HAP-1 (cell line): ENCODE measurements at regions not wholly inside any gene's neighbourhood (a gene's known extent, or its start where the extent isn't known, plus 50 kb on each side); places are given as distances from the start of the nearest gene placed in this dataset.

Source experiments
- DNase-seq, 2 experiments: peaks; one replicate each; pipeline ENCODE4 v3.0.0-alpha.2; 2016 to 2020; ENCODE audit warnings: low spot score in 2 of 2
- H3K27me3 ChIP-seq: fragments of 250-450 bp; sonication (Bioruptor Pico); 2 replicates; pipeline ENCODE4 v1.5.1; 2020; ENCODE audit warnings: low read depth, mild to moderate bottlenecking, moderate library complexity
- H3K36me3 ChIP-seq: fragments of 250-450 bp; sonication (Bioruptor Pico); replicated peaks from 2 replicates; pipeline ENCODE4 v1.5.1; 2020; ENCODE audit warnings: mild to moderate bottlenecking
- H3K4me1 ChIP-seq: fragments of 250-450 bp; sonication (Bioruptor Pico); 2 replicates; pipeline ENCODE4 v1.5.1; 2020; ENCODE audit warnings: mild to moderate bottlenecking
- H3K4me3 ChIP-seq: fragments of 250-450 bp; sonication (Bioruptor Pico); 2 replicates; pipeline ENCODE4 v1.5.1; 2020; ENCODE audit warnings: mild to moderate bottlenecking, moderate library complexity
- H3K9me3 ChIP-seq: fragments of 250-450 bp; sonication (Bioruptor Pico); 2 replicates; pipeline ENCODE4 v1.5.1; 2020; ENCODE audit warnings: mild to moderate bottlenecking, moderate library complexity
- in situ Hi-C: fragments of 300-500 bp; cut with MboI; formaldehyde crosslinking; loops from 3 replicates; pipeline ENCODE4 v1.14.3; 2020; ENCODE audit warnings: low sequenced_read_pairs, inconsistent platforms, mixed read lengths

DNA sequence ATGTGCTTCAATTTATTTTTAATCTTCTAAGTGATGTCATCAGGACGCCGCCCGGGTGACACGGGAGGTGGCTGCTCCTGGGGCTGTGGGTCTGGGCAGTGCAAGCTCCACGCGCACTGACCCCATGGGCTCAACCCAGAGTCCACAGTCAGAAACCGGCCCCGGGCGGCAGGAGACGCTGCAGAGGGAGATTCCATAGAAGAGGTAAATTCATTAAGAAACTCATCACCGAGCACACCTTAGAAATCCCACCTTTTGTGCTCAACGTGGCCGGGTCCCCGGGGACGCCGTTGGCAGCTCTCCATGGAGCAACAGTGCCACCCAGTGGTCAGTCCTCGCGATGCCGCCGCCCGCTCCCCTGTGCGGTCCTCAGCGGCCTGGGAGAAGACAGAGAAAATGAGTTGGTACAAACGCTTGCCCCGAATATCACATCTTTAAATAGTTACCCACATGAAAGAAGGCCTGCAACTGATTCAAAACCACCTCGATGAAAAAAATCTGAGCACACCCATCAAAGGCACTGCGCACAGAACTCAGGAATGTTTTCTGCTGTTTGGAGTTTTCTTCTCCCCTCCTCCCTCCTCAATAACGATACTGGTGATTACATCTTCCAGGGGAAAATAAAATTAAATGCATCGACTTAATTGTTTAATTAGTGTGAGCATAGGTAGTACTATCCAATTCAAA, 92.6 kb downstream of the CMPK2 start:
- in situ Hi-C loops: no loop called here
- H3K4me1 ChIP-seq: no peaks in the 10 kb centered on the region
- H3K27me3 ChIP-seq: peaks cover 9% of the 10 kb centered on the region; the same call in 1 of the 2 replicates
- no peak overlapping the region for H3K4me3 ChIP-seq
- H3K36me3 ChIP-seq: no peaks in the 10 kb centered on the region
- peak; percentile 45 to 79 for DNase-seq
- H3K9me3 ChIP-seq: no peaks in the 10 kb centered on the region

- Histone ChIP-seq H3K36me3 (no peaks in the 10 kb centered on the region), H3K4me1 (no peaks in the 10 kb centered on the region), H3K4me3 (no peak overlapping the region), H3K9me3 (no peaks in the 10 kb centered on the region), H3K27me3 (peaks cover 9% of the 10 kb centered on the region; the same call in 1 of the 2 replicates)
- in situ Hi-C loops: no loop called here
- no peak for DNase-seq
These were observed 92.0 kb downstream of the CMPK2 start for GRCh38 chr2:6773694-6774044.

DNA sequence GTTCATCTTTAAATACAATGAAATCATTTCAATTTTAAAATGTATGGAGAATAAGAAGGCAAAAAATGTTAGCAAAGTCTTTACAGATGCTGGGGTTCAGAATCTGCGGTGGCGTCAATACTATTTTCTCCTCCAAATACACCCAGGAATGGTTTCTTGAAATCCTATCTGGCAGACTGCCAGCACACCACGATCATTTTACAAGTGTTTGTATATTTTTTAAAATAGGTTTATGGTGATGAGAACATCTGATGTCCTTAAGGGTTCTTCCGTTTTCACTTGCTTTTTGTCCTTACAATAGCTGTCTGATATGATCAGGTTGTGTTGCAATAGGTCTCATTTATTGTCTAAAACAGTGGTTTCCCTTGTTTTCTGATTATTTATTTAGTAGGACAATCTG, 89.6 kb downstream of the CMPK2 start:
- no peak overlapping the region for H3K4me3 ChIP-seq
- DNase-seq: no peak

DNA sequence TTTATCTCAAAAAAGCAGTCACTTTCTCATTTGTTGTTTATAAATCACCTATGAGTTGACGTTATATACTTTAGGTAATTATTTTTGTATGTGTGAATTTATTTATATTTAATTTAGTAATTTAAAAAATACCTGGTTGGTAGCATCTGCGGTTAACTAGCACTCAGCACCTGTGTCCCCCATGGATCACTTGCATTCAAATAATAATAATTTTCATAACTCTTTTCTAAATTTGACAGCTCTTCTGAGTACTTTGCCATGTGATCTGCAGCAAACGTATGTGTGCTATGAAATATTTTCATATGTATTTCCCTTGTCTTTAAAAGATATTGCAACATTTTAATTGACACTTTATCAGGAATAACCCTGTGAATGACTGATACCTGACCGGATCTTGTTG, 88.1 kb downstream of the CMPK2 start:
- H3K36me3 ChIP-seq: no peaks in the 10 kb centered on the region
- H3K4me3 ChIP-seq: no peak overlapping the region

More for the DNA sequence above, 89.6 kb downstream of the CMPK2 start:
- H3K4me1 ChIP-seq: no peaks in the 10 kb centered on the region
- H3K27me3 ChIP-seq: peaks cover 9% of the 10 kb centered on the region; the same call in 1 of the 2 replicates
- no peaks in the 10 kb centered on the region for H3K36me3 ChIP-seq
- in situ Hi-C loops: no loop called here
- H3K9me3 ChIP-seq: no peaks in the 10 kb centered on the region

DNA sequence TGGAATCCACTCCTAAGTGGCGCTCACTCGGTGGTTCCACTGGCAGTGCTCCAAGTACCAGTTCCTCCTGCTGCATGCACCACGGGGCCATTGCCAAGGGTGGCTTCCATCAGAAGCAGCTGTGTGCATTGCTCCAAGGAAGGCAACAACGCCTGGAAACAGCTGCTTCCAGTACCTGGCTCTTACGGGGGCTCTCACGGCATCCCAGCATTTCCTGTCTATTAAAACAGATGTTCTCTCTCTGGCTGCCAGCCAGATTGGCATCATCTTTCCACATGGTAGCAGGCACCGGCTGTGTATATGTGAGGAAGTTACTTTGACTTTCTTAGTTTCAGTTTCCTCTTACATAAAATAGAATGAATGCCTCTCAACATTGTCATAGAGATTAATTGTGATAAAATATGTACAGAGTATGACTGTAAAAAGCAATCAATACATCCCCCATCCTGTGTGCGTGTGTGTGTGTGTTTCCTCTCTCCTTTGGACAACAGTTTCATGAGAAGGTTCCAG, 84.9 kb downstream of the CMPK2 start:
- Histone ChIP-seq H3K9me3 (no peaks in the 10 kb centered on the region), H3K4me1 (no peaks in the 10 kb centered on the region), H3K27me3 (no peaks in the 10 kb centered on the region), H3K4me3 (no peak overlapping the region), H3K36me3 (no peaks in the 10 kb centered on the region)
- in situ Hi-C loops: no loop called here
- no peak for DNase-seq

More for the DNA sequence above, 88.1 kb downstream of the CMPK2 start:
- no peak for DNase-seq
- H3K27me3 ChIP-seq: peaks cover 8% of the 10 kb centered on the region; the same call in 1 of the 2 replicates
- in situ Hi-C loops: no loop called here
- H3K4me1 ChIP-seq: no peaks in the 10 kb centered on the region
- no peaks in the 10 kb centered on the region for H3K9me3 ChIP-seq

- H3K9me3 ChIP-seq: no peaks in the 10 kb centered on the region
- in situ Hi-C loops: no loop called here
- no peaks in the 10 kb centered on the region for H3K36me3 ChIP-seq
- H3K27me3 ChIP-seq: no peaks in the 10 kb centered on the region
- DNase-seq: no peak
- H3K4me3 ChIP-seq: no peak overlapping the region
- no peaks in the 10 kb centered on the region for H3K4me1 ChIP-seq
These were observed 83.0 kb downstream of the CMPK2 start for GRCh38 chr2:6782517-6783237.

DNA sequence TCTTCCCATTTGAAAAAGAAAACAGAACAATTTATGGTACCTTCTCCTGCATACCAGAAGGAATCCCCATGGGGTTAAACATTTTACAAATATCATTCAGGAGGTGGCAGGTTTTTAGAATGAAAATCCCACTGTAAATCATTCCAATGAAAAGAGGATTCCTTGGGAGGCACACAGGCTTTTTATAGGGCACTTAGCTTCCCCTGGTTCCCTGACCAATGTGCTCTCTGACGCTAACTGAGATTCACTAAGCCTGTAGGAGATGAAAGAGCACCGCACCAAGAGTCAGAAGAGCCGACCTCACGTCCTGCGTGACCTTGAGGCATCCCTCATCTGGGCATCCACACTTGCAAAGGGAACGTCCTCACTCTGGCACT, 82.5 kb downstream of the CMPK2 start:
- in situ Hi-C loops: no loop called here
- H3K4me3 ChIP-seq: no peak overlapping the region
- no peak for DNase-seq
- H3K27me3 ChIP-seq: no peaks in the 10 kb centered on the region
- H3K9me3 ChIP-seq: no peaks in the 10 kb centered on the region
- no peaks in the 10 kb centered on the region for H3K36me3 ChIP-seq
- H3K4me1 ChIP-seq: no peaks in the 10 kb centered on the region

GRCh38 chr2:6784291-6784690, 81.4 kb downstream of the CMPK2 start:
- in situ Hi-C loops: no loop called here
- H3K36me3 ChIP-seq: no peaks in the 10 kb centered on the region
- no peaks in the 10 kb centered on the region for H3K27me3 ChIP-seq
- H3K4me3 ChIP-seq: no peak overlapping the region
- H3K4me1 ChIP-seq: no peaks in the 10 kb centered on the region
- no peak for DNase-seq
- H3K9me3 ChIP-seq: no peaks in the 10 kb centered on the region

- Histone ChIP-seq H3K4me1 (no peaks in the 10 kb centered on the region), H3K4me3 (no peak overlapping the region), H3K27me3 (no peaks in the 10 kb centered on the region), H3K9me3 (no peaks in the 10 kb centered on the region), H3K36me3 (no peaks in the 10 kb centered on the region)
- DNase-seq: no peak
- in situ Hi-C loops: no loop called here
These were observed 80.2 kb downstream of the CMPK2 start for GRCh38 chr2:6785493-6785892.

DNA sequence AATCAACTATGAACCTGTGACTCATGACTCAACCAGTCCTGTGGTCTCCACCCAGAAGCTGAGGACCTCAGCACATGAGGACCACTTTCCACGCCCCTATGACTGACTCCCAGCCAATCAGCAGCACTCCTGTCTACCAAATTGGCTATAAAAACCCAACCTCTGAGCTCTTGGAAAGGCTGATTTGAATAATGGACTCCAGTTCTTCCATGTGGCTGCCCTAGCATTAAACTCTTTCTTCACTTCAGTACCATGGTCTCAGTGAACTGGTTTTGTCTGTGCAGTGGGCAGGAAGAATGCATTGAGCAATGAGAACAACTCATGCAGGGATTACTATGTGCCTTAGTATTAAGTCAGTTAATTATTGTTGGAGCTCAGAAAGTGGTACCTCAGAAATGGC, 78.3 kb downstream of the CMPK2 start:
- in situ Hi-C loops: no loop called here
- Histone ChIP-seq H3K27me3 (no peaks in the 10 kb centered on the region), H3K9me3 (no peaks in the 10 kb centered on the region), H3K36me3 (no peaks in the 10 kb centered on the region), H3K4me1 (no peaks in the 10 kb centered on the region), H3K4me3 (no peak overlapping the region)
- DNase-seq: no peak

GRCh38 chr2:6788614-6789013, 77.1 kb downstream of the CMPK2 start:
- H3K27me3 ChIP-seq: no peaks in the 10 kb centered on the region
- H3K4me1 ChIP-seq: no peaks in the 10 kb centered on the region
- H3K36me3 ChIP-seq: no peaks in the 10 kb centered on the region
- in situ Hi-C loops: no loop called here
- no peak for DNase-seq
- H3K9me3 ChIP-seq: no peaks in the 10 kb centered on the region
- H3K4me3 ChIP-seq: no peak overlapping the region

DNA sequence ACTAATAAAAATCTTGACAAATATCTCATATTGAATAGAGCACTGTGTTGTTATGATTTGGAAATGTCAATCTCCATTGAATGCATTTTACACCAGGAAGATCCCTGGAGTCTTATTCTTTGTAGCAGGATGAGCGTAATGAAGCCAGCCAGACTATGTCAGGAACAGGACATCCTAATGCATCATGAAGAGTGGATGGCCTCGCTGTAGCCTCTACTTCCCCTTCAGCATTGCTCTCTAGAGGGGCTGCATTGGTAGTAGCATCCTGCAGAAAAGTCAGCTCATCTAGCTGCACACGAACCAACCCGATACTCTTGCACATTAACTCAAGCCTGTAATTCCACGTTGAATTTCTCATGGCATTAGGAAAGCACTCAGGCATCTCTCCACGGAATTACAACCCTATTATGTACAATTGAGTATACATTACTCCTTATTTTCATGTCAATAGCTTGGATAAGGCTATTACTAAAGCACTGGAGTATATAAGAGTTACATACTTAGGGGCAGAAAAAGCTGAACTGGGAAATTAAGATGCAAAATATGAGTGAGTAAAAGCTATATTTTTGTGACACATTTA, 76.1 kb downstream of the CMPK2 start:
- no peaks in the 10 kb centered on the region for H3K36me3 ChIP-seq
- H3K4me3 ChIP-seq: no peak overlapping the region
- DNase-seq: no peak
- no peaks in the 10 kb centered on the region for H3K9me3 ChIP-seq
- H3K27me3 ChIP-seq: no peaks in the 10 kb centered on the region
- in situ Hi-C loops: no loop called here
- no peaks in the 10 kb centered on the region for H3K4me1 ChIP-seq

GRCh38 chr2:6791682-6792081, 74.0 kb downstream of the CMPK2 start:
- no peaks in the 10 kb centered on the region for H3K27me3 ChIP-seq
- in situ Hi-C loops: no loop called here
- H3K36me3 ChIP-seq: no peaks in the 10 kb centered on the region
- H3K4me1 ChIP-seq: no peaks in the 10 kb centered on the region
- DNase-seq: no peak
- no peaks in the 10 kb centered on the region for H3K9me3 ChIP-seq
- no peak overlapping the region for H3K4me3 ChIP-seq

- Histone ChIP-seq H3K27me3 (no peaks in the 10 kb centered on the region), H3K9me3 (no peaks in the 10 kb centered on the region), H3K4me1 (no peaks in the 10 kb centered on the region), H3K4me3 (no peak overlapping the region), H3K36me3 (no peaks in the 10 kb centered on the region)
- no peak for DNase-seq
- in situ Hi-C loops: no loop called here
These were observed 72.8 kb downstream of the CMPK2 start for GRCh38 chr2:6792883-6793282.
